HEK293 (cell line): ENCODE measurements at regions not wholly inside any gene's neighbourhood (a gene's known extent, or its start where the extent isn't known, plus 50 kb on each side); places are given as distances from the start of the nearest gene placed in this dataset.

ENCODE experiments used
- CTCF ChIA-PET: fragments of 350-600 bp; formaldehyde crosslinking; extraction: SDS; loops from one replicate; lab custom pipeline; 2021; ENCODE audit warnings: antibody characterized with exemption; lab: Yijun Ruan, JAX
- POLR2A ChIA-PET: fragments of 300-600 bp; formaldehyde crosslinking; extraction: SDS; loops from one replicate; lab custom pipeline; 2020; ENCODE audit warnings: antibody characterized with exemption, inconsistent platforms; lab: Yijun Ruan, JAX
- H3K27ac ChIP-seq: fragments of 200-500 bp; sonication (Bioruptor generic); 2 replicates; pipeline ENCODE4 v1.5.1; 2014; ENCODE audit warnings: low read depth, low read length, control low read depth, inconsistent platforms; ENCODE audit errors: extremely low read depth
- H3K36me3 ChIP-seq, 2 experiments: fragments of 200-500 bp in 1 of 2; sonication (Bioruptor generic) in 1 of 2; 1 replicate in 1 of 2; 2 replicates in 1 of 2; pipeline ENCODE4 v1.5.1; 2014 to 2017; ENCODE audit warnings: inconsistent platforms in 2 of 2, low read length in 2 of 2; ENCODE audit not compliant: control insufficient read depth in 2 of 2, insufficient read depth in 1 of 2
- H3K4me1 ChIP-seq: fragments of 200-500 bp; sonication (Bioruptor generic); 2 replicates; pipeline ENCODE4 v1.5.1; 2014; ENCODE audit warnings: mild to moderate bottlenecking, low read length, inconsistent platforms; ENCODE audit not compliant: control insufficient read depth, insufficient read depth
- H3K4me3 ChIP-seq: 2 replicates; pipeline ENCODE4 v1.5.1; 2011; ENCODE audit warnings: low read depth, mild to moderate bottlenecking, control low read depth, low read length, moderate library complexity
- H3K9me3 ChIP-seq: fragments of 200-500 bp; sonication (Bioruptor generic); 2 replicates; pipeline ENCODE4 v1.5.1; 2014; ENCODE audit warnings: low read depth, low read length, inconsistent platforms; ENCODE audit not compliant: control insufficient read depth, insufficient read depth
- ELK4 ChIP-seq: IDR thresholded peaks from 2 replicates; pipeline ENCODE4 v1.6.1; 2011; ENCODE audit warnings: mild to moderate bottlenecking, low read depth, low read length, borderline replicate concordance
- IKZF3 ChIP-seq: fragments of 450-650 bp; IDR thresholded peaks from 2 replicates; pipeline ENCODE4 v1.5.0; 2018; ENCODE audit warnings: missing biosample characterization, mild to moderate bottlenecking, missing genetic modification characterization, moderate library complexity
- PRDM6 ChIP-seq: fragments of 450-650 bp; formaldehyde crosslinking; IDR thresholded peaks from 2 replicates; pipeline ENCODE4 v1.5.1; 2017; ENCODE audit warnings: missing biosample characterization, missing genetic modification characterization
- SP7 ChIP-seq: fragments of 450-650 bp; formaldehyde crosslinking; IDR thresholded peaks from 2 replicates; pipeline ENCODE4 v1.5.1; 2016; ENCODE audit warnings: missing biosample characterization, missing genetic modification characterization
- TSHZ1 ChIP-seq: fragments of 450-650 bp; formaldehyde crosslinking; IDR thresholded peaks from 2 replicates; pipeline ENCODE4 v1.5.1; 2016; ENCODE audit warnings: missing biosample characterization, missing genetic modification characterization, borderline replicate concordance
- ZBTB20 ChIP-seq: fragments of 450-650 bp; formaldehyde crosslinking; IDR thresholded peaks from 2 replicates; pipeline ENCODE4 v1.5.1; 2016; ENCODE audit warnings: missing biosample characterization, missing genetic modification characterization
- ZBTB48 ChIP-seq: fragments of 450-650 bp; formaldehyde crosslinking; IDR thresholded peaks from 2 replicates; pipeline ENCODE4 v1.5.1; 2016; ENCODE audit warnings: missing biosample characterization, missing genetic modification characterization
- ZFHX2 ChIP-seq: fragments of 450-650 bp; formaldehyde crosslinking; conservative IDR thresholded peaks from 2 replicates; pipeline ENCODE4 v1.5.1; 2016; ENCODE audit warnings: missing biosample characterization, missing genetic modification characterization
- ZNF169 ChIP-seq: fragments of 450-650 bp; formaldehyde crosslinking; IDR thresholded peaks from 2 replicates; pipeline ENCODE4 v1.5.1; 2016; ENCODE audit warnings: missing biosample characterization, missing genetic modification characterization
- ZNF354C ChIP-seq: fragments of 450-650 bp; formaldehyde crosslinking; IDR thresholded peaks from 2 replicates; pipeline ENCODE4 v1.5.1; 2016; ENCODE audit warnings: missing biosample characterization, missing genetic modification characterization, low read depth, borderline replicate concordance
- ZNF362 ChIP-seq: fragments of 450-650 bp; formaldehyde crosslinking; IDR thresholded peaks from 2 replicates; pipeline ENCODE4 v1.5.1; 2016; ENCODE audit warnings: missing biosample characterization, missing genetic modification characterization
- ZNF501 ChIP-seq: fragments of 450-650 bp; formaldehyde crosslinking; IDR thresholded peaks from 2 replicates; pipeline ENCODE4 v1.5.1; 2016; ENCODE audit warnings: missing biosample characterization, missing genetic modification characterization
- ZNF549 ChIP-seq: fragments of 450-650 bp; IDR thresholded peaks from 2 replicates; pipeline ENCODE4 v1.5.1; 2018; ENCODE audit warnings: missing biosample characterization, missing genetic modification characterization, mild to moderate bottlenecking, inconsistent platforms, moderate library complexity
- ZNF561 ChIP-seq: fragments of 450-650 bp; IDR thresholded peaks from 2 replicates; pipeline ENCODE4 v1.5.1; 2018; ENCODE audit warnings: missing biosample characterization, missing genetic modification characterization, borderline replicate concordance
- ZNF692 ChIP-seq: fragments of 450-650 bp; formaldehyde crosslinking; IDR thresholded peaks from 2 replicates; pipeline ENCODE4 v1.5.1; 2016; ENCODE audit warnings: missing biosample characterization, missing genetic modification characterization
- ZNF791 ChIP-seq: fragments of 450-650 bp; formaldehyde crosslinking; IDR thresholded peaks from 2 replicates; pipeline ENCODE4 v1.5.1; 2016; ENCODE audit warnings: missing biosample characterization, missing genetic modification characterization
- ZNF830 ChIP-seq: fragments of 450-650 bp; IDR thresholded peaks from 2 replicates; pipeline ENCODE4 v1.5.0; 2018; ENCODE audit warnings: missing biosample characterization, missing genetic modification characterization, low read depth, mild to moderate bottlenecking, moderate library complexity
- ZSCAN16 ChIP-seq: fragments of 450-650 bp; formaldehyde crosslinking; IDR thresholded peaks from 2 replicates; pipeline ENCODE4 v1.5.1; 2016; ENCODE audit warnings: missing biosample characterization, missing genetic modification characterization
- ZSCAN23 ChIP-seq: fragments of 450-650 bp; formaldehyde crosslinking; IDR thresholded peaks from 2 replicates; pipeline ENCODE4 v1.5.1; 2016; ENCODE audit warnings: missing biosample characterization, missing genetic modification characterization

GRCh38 chr3:146314871-146315270 lies 64.0 kb upstream of the PLSCR4 start:
- CTCF ChIA-PET: interaction anchor here (0.8 to 1.9 kb wide), 2 partner anchors 12 to 126 kb away, joined by 3 to 11 read pairs; no protein-coding TSS in a partner anchor
- TF ChIP-seq ELK4: no peak
- TF ChIP-seq ZNF791: no peak
- TF ChIP-seq ZNF549: no peak
- no peak for TF ChIP-seq ZSCAN23 (tag by site-specific recombination)
- no peak for TF ChIP-seq ZNF354C
- no peak for TF ChIP-seq ZFHX2 (tag by site-specific recombination)
- POLR2A ChIA-PET: no interaction called here

GRCh38 chr3:146313746-146314111 lies 62.8 kb upstream of the PLSCR4 start:
- Histone ChIP-seq H3K27ac (no peak overlapping the region), H3K36me3 (no peaks in the 10 kb centered on the region), H3K4me3 (no peak overlapping the region), H3K4me1 (no peaks in the 10 kb centered on the region), H3K9me3 (no peaks in the 10 kb centered on the region)
- POLR2A ChIA-PET: no interaction called here
- TF ChIP-seq PRDM6 (tag by site-specific recombination) (no peak), TSHZ1 (no peak), ZNF169 (no peak), ZSCAN16 (tag by site-specific recombination) (no peak), SP7 (tag by site-specific recombination) (no peak), ZBTB48 (tag by site-specific recombination) (no peak), ZNF501 (tag by site-specific recombination) (no peak), ELK4 (no peak)
- TF ChIP-seq, all 188 proteins: peak for 0
- CTCF ChIA-PET: interaction anchor here (0.7 to 1.9 kb wide), 4 partner anchors 9 to 124 kb away, joined by 3 to 11 read pairs (median 4); no protein-coding TSS in a partner anchor

More at GRCh38 chr3:146314871-146315270, 64.0 kb upstream of the PLSCR4 start:
- H3K4me3 ChIP-seq: no peak overlapping the region
- H3K36me3 ChIP-seq: no peaks in the 10 kb centered on the region
- H3K9me3 ChIP-seq: no peaks in the 10 kb centered on the region
- H3K4me1 ChIP-seq: no peaks in the 10 kb centered on the region
- no peak overlapping the region for H3K27ac ChIP-seq

- no peaks in the 10 kb centered on the region for H3K9me3 ChIP-seq
- no peak overlapping the region for H3K4me3 ChIP-seq
- POLR2A ChIA-PET: no interaction called here
- CTCF ChIA-PET: interaction anchor here (0.7 to 1.9 kb wide), 5 partner anchors 10 to 326 kb away, joined by 3 to 11 read pairs (median 3); no protein-coding TSS in a partner anchor
- no peak overlapping the region for H3K27ac ChIP-seq
- no peaks in the 10 kb centered on the region for H3K36me3 ChIP-seq
- no peaks in the 10 kb centered on the region for H3K4me1 ChIP-seq
- no peak for TF ChIP-seq ZNF561 (tag by site-specific recombination)
- no peak for TF ChIP-seq IKZF3
- TF ChIP-seq ZBTB20 (tag by site-specific recombination): no peak
- no peak for TF ChIP-seq ZNF692 (tag by site-specific recombination)
- no peak for TF ChIP-seq ZNF830 (tag by site-specific recombination)
- TF ChIP-seq ZNF354C: no peak
- no peak for TF ChIP-seq ZNF362
- TF ChIP-seq ZSCAN23 (tag by site-specific recombination): no peak
Observed at GRCh38 chr3:146313031-146313745, 62.3 kb upstream of the PLSCR4 start.
